ENCODE measurements at regions not wholly inside any gene's neighbourhood (a gene's known extent, or its start where the extent isn't known, plus 50 kb on each side); places are given as distances from the start of the nearest gene placed in this dataset.
"Not testable (repeated sequence)": the region's sequence is repeated elsewhere in the genome, so short reads cannot be mapped to it uniquely, and the experiment has no call there.

DNA sequence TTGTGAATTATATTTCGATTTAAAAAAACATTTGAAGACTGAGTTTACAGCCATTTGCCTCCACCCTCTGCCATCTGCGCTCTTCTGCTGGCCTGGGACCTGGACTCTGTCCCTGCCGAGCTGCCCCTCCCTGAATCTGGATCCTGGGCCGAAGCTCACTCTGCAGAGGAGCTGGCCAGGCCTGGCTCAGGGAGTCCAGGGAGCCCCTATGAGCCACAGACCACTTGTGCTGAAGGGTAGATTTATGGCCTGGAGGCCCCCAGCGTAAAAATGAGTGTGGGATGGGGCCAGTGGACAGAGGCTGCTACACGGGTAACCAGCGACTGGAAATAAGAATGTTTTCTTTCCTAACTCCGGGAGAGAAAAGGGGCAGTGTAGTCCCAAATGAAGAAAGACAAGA, 129.8 kb downstream of the FGF18 start:
- DNase-seq, result no peak
- ATAC-seq, result no peak
- intact Hi-C loops (cut with DNase I), result no loop called here
- H3K4me3 ChIP-seq, result no peak overlapping the region
- H3K9me3 ChIP-seq, result peaks cover 0 to 10% (median 0%) of the 10 kb centered on the region in 11 donors
- no peak overlapping the region for H3K27ac ChIP-seq
- no peaks in the 10 kb centered on the region for H3K36me3 ChIP-seq
- TF ChIP-seq, protein P1, sequence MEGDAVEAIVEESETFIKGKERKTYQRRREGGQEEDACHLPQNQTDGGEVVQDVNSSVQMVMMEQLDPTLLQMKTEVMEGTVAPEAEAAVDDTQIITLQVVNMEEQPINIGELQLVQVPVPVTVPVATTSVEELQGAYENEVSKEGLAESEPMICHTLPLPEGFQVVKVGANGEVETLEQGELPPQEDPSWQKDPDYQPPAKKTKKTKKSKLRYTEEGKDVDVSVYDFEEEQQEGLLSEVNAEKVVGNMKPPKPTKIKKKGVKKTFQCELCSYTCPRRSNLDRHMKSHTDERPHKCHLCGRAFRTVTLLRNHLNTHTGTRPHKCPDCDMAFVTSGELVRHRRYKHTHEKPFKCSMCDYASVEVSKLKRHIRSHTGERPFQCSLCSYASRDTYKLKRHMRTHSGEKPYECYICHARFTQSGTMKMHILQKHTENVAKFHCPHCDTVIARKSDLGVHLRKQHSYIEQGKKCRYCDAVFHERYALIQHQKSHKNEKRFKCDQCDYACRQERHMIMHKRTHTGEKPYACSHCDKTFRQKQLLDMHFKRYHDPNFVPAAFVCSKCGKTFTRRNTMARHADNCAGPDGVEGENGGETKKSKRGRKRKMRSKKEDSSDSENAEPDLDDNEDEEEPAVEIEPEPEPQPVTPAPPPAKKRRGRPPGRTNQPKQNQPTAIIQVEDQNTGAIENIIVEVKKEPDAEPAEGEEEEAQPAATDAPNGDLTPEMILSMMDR (IDR thresholded peaks at IDR 0.05), result no peak
- H3K4me1 ChIP-seq, result no peaks in the 10 kb centered on the region
- 78 to 85% methylated on average over 8 of the region's 8 CpGs for WGBS, 2 donors
- no peaks in the 10 kb centered on the region for H3K27me3 ChIP-seq

DNA sequence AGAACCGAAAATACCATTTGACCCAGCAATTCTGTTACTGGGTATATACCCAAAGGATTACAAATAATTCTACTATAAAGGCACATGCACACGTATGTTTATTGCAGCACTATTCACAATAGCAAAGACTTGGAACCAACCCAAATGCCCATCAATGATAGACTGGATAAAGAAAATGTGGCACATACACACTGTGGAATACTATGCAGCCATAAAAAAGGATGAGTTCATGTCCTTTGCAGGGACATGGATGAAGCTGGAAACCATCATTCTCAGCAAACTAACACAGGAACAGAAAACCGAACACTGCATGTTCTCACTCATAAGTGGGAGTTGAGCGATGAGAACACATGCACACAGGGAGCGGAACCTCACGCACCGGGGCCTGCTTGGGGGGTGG, 134.4 kb downstream of the FGF18 start:
- H3K4me3 ChIP-seq, H3K4me1 ChIP-seq: not testable (repeated sequence)

DNA sequence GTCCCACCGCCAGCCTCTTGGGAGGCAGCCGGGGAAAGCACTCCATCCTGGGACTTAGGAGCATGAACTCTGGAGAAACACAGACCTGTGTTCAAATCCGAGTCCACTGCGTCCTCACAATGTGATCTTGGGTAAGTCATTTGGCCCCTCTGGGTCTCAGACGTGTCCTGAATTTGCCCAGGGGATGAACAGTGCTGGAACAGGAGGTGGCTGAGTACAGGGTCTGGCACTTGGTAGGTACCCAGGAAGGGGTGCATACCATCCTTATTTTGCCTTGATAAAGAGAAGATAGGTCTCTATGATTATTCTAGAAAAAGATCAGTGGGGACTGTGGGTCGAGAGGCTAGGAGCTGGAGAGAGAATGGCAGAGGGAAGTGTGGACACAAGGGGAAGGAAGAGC, 135.7 kb downstream of the FGF18 start:
- 77 to 82% methylated on average over 6 of the region's 6 CpGs for WGBS, 2 donors
- intact Hi-C loops (cut with DNase I), result no loop called here
- Histone ChIP-seq H3K9me3 (peaks cover 0 to 10% (median 0%) of the 10 kb centered on the region in 11 donors), H3K36me3 (no peaks in the 10 kb centered on the region), H3K27ac (no peak overlapping the region), H3K4me3 (no peak overlapping the region), H3K27me3 (peaks cover 0 to 3% (median 0%) of the 10 kb centered on the region in 7 donors), H3K4me1 (no peaks in the 10 kb centered on the region)
- TF ChIP-seq, protein P1 (IDR thresholded peaks at IDR 0.05), result no peak
- ATAC-seq (no peak), DNase-seq (no peak)

More for the DNA sequence above, 134.4 kb downstream of the FGF18 start:
- ATAC-seq; H3K36me3 ChIP-seq; H3K27me3 ChIP-seq; DNase-seq; intact Hi-C loops (cut with DNase I); H3K27ac ChIP-seq: not testable (repeated sequence)
- H3K9me3 ChIP-seq, result peaks cover 0 to 10% (median 0%) of the 10 kb centered on the region in 11 donors
- whole genome bisulfite sequencing, 2 donors, result 93 to 95% methylated on average over 7 of the region's 7 CpGs

DNA sequence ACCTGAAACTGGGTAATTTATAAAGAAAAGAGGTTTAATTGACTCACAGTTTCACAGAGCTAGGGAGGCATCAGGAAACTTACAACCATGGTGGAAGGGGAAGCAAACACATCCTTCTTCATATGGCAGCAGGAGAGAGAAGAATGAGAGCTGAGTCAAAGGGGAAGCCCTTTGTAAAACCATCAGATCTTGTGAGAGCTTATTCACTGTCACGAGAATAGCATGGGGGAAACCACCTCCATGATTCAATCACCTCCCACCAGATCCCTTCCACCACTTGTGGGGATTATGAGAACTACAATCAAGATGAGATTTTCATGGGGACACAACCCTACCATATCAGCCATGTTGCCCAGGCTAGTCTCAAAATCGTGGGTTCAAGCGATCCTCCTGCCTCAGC, 143.4 kb downstream of the FGF18 start:
- no peaks in the 10 kb centered on the region for H3K27me3 ChIP-seq
- no peaks in the 10 kb centered on the region for H3K36me3 ChIP-seq
- TF ChIP-seq, protein P1 (IDR thresholded peaks at IDR 0.05), result no peak
- intact Hi-C loops (cut with DNase I), result no loop called here
- H3K4me3 ChIP-seq, result no peak overlapping the region
- no peaks in the 10 kb centered on the region for H3K4me1 ChIP-seq
- H3K27ac ChIP-seq, result no peak overlapping the region
- ATAC-seq (no peak), DNase-seq (no peak)
- H3K9me3 ChIP-seq, result peaks cover 0 to 4% (median 0%) of the 10 kb centered on the region in 11 donors
- 84 to 88% methylated on average over 3 of the region's 3 CpGs for WGBS, 2 donors

DNA sequence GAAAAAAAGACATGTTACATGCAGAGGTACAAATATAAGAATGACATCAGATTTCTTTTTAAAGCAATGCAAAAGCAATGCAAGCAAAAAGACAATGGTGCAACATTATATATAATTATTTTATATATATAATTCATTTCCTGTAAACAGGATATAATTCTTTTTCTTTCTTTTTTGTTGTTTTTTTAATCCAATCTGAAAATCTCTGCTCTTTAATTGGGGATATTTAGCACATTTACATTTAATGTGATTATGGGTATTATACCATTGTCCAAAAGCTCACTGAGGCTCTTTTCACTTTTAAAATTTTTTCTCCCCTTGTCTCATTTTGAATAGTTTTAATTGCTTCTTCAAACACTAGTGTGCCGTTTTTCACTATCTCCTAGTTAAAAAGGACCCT, 148.9 kb downstream of the FGF18 start:
- intact Hi-C loops (cut with DNase I), result no loop called here
- Histone ChIP-seq H3K9me3 (peaks cover 0 to 35% (median 13%) of the 10 kb centered on the region in 11 donors), H3K4me3 (no peak overlapping the region), H3K27me3 (no peaks in the 10 kb centered on the region), H3K27ac (no peak overlapping the region), H3K4me1 (peaks cover 0 to 18% (median 0%) of the 10 kb centered on the region in 9 donors), H3K36me3 (no peaks in the 10 kb centered on the region)
- no peak for DNase-seq
- 90% methylated on average over 1 of the region's 1 CpG for WGBS, 2 donors
- no peak for ATAC-seq
- TF ChIP-seq, protein P1 (IDR thresholded peaks at IDR 0.05), result no peak
